HG02981 (cell line): ENCODE measurements at regions not wholly inside any gene's neighbourhood (a gene's known extent, or its start where the extent isn't known, plus 50 kb on each side); places are given as distances from the start of the nearest gene placed in this dataset.

Experiments
- ATAC-seq: cut with Tn5 transposase; IDR thresholded peaks from one replicate; pipeline ENCODE4 v1.9.1; 2021; ENCODE audit warnings: mild to moderate bottlenecking, moderate library complexity; ENCODE audit not compliant: unreplicated experiment

- ATAC-seq, result no peak
These were observed 148.0 kb downstream of the DHX35 start for GRCh38 chr20:39109933-39110818.

GRCh38 chr20:39108746-39109145 lies 146.6 kb downstream of the DHX35 start:
- ATAC-seq, result no peak

- ATAC-seq, result no peak
These were observed 145.6 kb downstream of the DHX35 start for GRCh38 chr20:39107741-39108140.

GRCh38 chr20:39106791-39107190 lies 144.6 kb downstream of the DHX35 start:
- no peak for ATAC-seq

- ATAC-seq, result no peak
These were observed 143.4 kb downstream of the DHX35 start for GRCh38 chr20:39105551-39105950.

GRCh38 chr20:39103732-39104131 lies 141.6 kb downstream of the DHX35 start:
- no peak for ATAC-seq

- ATAC-seq, result no peak
These were observed 141.2 kb downstream of the DHX35 start for GRCh38 chr20:39103305-39103704.

GRCh38 chr20:39101895-39102294 lies 139.8 kb downstream of the DHX35 start:
- no peak for ATAC-seq

GRCh38 chr20:39100691-39101090 lies 138.5 kb downstream of the DHX35 start:
- no peak for ATAC-seq

GRCh38 chr20:39097889-39098288 lies 135.7 kb downstream of the DHX35 start:
- no peak for ATAC-seq

GRCh38 chr20:39095870-39096269 lies 133.7 kb downstream of the DHX35 start:
- ATAC-seq, result no peak

- ATAC-seq, result no peak
These were observed 132.2 kb downstream of the DHX35 start for GRCh38 chr20:39094391-39094790.

- ATAC-seq, result no peak
These were observed 130.7 kb downstream of the DHX35 start for GRCh38 chr20:39092733-39093410.

- ATAC-seq, result no peak
These were observed 128.8 kb downstream of the DHX35 start for GRCh38 chr20:39090906-39091305.

- no peak for ATAC-seq
These were observed 127.7 kb downstream of the DHX35 start for GRCh38 chr20:39089797-39090196.
